OCI-M1 (cell line): ENCODE measurements at regions not wholly inside any gene's neighbourhood (a gene's known extent, or its start where the extent isn't known, plus 50 kb on each side); places are given as distances from the start of the nearest gene placed in this dataset.

ENCODE experiments used
- DNase-seq: peaks from one replicate; lab custom pipeline; 2025; lab: John Stamatoyannopoulos, UW

DNA sequence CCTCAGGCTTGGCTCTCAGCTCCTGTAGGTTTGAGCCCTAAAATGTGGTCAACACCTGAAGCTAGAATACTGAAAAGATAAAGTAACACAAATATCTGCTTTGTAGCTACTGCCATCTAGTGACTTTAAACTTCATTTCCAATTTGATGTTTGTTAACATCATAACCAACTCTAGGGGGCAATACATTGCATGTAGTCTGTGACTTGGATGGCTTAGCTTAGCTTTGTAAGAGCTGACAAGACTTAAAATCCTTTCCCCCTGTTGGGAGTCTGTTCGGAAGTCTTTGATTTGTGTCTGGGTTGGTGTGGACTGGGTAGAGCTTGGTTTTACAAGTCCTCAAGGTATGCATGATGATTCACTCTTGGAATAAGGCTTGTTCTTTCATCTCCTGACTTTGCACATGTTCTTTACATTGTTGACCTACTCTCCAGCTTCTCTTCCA, 51.7 kb downstream of the SCN11A start:
- peak; percentile 84 for DNase-seq

DNA sequence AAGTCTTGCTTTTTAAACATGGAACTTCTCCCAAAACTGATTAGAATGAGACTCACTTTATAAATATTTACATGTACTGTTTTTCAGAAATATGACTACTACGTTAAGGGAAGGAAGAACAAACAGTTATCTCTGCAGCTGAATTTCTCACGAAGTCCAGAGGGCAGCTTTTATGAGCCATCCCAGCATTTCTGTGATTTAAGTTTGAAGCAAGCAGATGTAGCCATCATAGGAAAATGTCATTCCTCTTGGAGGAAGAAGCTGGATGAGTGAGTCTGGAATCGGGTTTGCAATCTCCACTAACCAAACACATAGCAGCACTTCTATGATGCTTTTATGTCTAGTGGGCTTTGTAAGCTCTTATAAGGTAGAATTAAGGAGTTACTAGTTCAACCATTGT, 53.7 kb downstream of the SCN11A start:
- no peak for DNase-seq

DNA sequence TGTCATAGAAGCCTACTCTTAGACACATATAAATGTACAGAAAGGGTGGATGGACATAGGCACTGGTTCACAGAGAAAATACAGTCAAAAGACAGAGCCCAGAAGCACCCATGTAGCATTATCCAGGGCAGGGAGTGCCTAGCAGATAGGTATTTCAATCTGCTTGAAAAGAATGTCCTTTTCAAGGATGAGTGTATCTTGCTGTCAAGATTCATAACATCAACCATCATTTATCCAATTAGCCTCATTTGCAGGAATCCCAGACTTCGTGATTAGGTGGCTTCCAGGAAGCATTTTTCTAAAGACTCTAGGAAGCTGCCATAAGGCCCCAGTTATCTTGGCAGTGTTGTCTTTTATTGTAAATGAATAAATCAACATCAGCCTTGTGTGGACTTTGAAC, 55.6 kb downstream of the SCN11A start:
- no peak for DNase-seq

DNA sequence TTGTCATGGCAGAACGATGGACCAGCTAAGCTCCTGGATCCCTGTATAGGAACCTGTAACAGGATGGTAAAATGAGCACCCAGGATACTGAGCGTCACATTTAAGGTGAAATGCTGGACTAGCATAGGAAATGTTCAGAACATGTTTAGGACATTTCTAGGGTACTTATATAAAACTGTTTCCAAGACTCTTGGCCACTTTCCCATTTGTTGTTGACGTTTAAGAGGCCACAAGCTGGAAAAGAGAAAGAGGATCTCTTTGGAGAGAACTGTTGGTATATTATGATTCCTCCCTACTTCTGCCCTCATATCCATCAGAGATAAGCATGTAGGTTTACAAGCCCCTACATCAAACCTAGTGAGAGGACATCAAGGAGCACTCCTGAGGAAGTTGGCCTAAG, 57.5 kb downstream of the SCN11A start:
- DNase-seq: no peak

DNA sequence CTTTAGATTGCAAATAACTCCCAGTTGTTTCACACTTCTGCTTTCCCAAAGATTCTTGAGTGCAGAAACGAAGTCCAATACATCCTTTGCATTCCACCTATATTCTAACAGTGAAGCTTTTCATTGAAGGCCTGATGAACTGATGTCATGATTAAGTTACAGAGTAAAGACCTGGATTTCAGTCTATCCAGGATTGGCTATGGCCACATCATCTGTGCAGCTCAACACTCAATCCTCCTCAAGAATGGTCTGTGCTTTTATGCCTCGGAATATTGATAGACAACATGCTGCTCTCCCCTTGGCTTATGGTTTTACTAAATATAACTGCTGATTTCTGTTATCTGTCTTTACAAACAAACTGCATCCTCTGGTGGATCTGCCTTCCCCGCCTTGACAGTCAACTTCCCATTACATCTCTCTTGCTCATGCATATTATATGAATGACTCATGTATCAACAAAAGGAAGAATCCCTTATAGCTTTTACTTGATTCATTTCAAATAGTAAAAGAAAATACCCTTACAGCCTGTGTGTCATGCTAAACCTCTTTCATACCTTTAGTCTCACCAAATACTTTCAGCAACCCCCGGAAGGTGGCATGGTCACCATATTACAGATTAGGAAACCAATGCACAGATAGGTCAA, 59.5 kb downstream of the SCN11A start:
- peak; percentile 11 for DNase-seq

DNA sequence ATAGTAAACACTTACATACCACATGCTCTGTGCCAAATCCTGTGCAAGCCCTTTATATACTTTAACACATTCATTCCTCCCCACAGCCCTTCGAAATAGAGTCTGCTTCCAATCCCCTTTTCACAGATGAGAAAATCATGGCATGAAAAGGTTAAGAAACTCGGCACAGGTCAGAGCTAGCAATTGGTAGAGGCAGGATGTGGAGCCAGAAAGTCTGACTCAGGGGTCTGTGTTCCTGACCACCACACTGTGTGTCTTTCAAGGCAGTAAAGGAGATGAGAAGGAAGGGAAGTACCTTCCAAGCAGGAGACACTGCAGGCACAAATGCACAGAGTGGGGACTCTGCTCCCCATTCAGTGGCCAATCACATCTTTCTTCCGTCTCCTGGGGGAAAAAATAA, 61.1 kb downstream of the SCN11A start:
- DNase-seq: no peak

DNA sequence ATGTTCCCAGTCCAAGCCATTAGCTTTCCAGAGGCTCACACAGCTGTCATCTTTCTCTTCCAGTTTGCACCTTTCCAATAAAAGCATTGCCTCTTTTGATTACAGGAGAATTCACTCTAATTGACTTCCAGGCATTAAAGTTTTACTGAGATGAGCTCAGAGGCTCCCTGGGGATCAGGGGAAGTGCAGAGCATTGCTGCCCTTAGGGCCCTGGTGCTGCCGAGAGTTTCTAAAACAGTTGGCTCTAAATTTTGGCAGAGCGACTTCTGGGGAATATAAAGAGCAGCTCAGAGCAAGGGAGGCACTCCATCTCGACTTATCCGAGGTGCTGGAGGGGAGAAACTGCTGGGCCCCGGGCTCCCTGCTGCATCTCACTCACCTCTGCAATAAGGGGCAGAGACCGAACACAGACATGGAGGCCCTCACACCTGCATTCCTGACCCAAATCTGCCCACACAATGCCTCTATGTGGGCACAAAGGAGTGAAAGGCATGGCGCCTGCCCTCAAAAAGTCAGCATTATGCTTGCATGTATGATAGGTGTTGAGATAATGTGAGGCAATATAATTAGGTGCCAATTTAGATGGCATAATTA, 61.7 kb downstream of the SCN11A start:
- DNase-seq: no peak

DNA sequence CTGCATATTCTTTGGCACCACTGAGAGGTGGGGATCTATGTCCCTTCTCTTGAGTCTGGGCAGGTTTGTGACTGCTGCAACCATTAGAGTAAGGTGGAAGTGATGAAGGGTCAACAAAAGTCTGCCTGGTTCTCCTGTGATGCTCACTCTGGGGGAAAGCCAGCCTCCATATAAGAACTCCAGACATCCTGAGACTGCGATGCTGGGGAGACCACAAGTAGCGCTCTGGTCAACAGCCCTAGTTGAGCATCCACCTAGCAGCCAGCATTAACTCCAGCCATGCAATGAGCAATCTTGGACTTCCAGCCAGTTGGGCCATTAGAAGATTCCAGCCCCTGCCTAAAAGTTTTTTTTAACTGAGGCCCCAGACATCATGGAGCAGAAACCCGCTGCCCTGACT, 62.8 kb downstream of the SCN11A start:
- DNase-seq: no peak

DNA sequence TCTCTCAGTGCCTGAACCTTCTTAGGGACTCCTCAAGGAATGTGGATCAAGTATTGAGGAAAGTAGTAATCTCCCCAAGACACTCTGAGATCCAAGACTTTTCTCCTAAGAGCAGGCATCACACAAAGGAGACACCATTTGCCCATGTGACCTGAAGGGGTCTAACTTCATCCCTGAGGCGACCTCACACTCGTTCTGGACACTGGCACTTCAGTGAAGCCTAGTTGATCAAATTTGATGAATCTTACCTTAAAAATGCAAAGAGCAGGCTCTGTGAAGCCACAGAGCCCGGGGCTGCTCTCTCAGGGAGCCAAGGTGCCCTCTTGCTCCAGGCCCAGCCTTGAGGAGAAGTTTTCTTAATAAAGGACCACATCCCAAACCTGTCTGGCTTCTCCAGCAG, 64.3 kb downstream of the SCN11A start:
- no peak for DNase-seq

DNA sequence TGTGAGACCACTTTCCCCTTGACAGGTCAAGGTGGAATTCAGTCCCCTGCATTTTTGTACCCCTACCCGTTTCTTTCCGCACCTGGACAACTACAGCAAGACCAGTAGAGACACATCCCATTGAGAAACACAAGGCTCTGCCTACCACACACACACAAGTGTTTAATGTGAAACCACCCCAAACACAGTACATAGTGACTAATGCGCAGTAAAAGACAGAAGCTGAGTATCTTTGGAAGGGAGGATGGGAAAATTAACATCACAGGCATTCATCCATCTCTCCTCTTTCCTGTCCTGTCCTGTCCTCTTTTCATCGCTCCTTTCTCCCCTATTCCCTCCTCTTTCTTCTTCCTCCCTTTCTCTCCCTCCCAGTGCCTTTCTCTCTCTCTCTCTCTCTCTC, 64.8 kb downstream of the SCN11A start:
- DNase-seq: no peak

DNA sequence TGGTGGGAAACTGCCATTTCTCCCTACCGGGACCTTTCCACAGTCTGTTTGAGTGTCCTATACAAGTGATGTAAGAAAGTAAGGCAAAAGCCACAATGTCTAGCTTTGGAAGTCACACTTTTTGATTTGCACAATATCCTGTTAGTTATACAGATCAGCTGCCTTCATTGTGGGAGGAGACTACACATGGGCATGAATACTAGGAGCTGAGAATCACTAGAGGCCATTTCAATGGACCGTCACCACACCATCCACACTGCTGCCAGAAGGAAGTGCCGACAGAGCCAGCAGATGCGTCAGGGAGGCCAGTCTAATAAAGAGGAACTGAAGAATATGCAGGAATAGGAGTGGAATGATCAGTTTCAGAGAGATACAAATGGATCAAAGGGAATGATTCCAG, 65.8 kb downstream of the SCN11A start:
- no peak for DNase-seq

DNA sequence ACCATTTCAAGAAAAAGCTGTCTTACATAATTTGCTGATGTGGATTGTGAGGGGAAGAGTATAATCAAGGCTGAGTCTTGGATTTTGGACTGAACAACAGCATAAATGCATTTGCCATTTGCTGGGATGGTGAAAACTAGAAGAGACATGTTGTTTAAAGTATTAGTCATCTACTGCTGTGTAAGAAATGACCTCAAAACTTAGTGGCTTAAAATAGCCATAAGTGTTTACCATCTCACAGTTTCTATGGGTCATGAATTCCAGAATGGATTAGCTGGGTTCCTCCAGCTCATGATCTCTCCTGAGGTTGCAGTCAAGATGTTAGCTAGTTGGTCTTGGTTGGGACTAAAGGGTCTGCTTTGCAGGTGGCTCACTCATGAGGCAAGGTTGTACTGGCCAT, 66.2 kb downstream of the SCN11A start:
- DNase-seq: no peak

DNA sequence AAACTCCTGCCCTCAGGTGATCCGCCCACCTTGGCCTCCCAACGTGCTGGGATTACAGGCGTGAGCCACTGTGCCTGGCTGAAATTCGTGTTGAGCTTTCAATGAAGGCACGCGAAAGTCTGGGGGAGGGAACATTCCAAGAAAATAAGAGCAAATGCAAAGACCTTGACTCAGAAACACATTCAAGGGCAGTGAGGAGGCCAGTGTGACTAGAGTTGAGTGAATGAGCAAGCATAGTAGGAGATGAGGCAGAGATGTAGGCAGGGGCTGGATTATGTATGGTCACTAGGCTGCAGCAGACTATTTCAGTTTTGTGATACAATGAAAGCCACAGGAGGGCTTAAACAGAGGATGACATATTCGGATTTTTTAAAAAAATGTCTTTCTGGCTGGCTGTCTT, 67.0 kb downstream of the SCN11A start:
- no peak for DNase-seq

DNA sequence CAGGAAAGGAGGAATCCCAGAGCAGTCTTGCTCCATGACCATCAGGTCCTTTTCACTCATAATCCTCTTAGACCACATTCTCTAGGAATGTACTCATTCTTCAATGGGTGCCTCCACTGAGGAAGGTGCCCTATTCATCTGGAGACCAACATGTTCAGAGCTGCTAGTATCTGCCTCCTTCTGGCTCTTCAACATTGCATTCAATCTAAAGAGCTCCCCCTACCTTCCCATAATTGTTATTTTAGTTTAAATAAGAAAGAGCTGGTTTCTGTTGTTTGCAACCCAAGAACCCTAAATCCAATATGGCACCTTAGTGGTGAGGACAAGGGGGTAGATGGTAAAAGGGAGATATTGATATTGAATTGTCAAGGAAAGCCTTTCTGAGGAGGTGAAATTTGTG, 67.6 kb downstream of the SCN11A start:
- peak; percentile 11 for DNase-seq

DNA sequence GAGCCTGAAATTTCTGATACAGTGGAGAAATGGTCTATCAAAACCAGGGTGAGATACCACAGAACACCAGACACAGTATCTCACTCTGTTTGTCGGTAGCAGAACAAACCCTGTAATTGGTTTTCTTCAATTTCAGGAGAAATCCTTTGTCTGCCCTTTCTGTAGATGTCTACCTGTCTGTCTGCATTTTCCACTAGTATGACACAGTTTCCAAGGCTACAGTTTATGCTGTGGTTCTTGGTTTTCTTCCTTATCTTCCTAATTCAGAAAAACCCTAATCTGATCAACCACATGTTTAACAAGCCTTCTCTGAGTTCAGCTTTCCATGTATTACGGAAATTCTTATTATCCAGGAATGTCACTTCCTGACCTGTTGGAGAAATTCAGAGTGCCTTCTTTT, 70.8 kb downstream of the SCN11A start:
- DNase-seq: peak; percentile 49

DNA sequence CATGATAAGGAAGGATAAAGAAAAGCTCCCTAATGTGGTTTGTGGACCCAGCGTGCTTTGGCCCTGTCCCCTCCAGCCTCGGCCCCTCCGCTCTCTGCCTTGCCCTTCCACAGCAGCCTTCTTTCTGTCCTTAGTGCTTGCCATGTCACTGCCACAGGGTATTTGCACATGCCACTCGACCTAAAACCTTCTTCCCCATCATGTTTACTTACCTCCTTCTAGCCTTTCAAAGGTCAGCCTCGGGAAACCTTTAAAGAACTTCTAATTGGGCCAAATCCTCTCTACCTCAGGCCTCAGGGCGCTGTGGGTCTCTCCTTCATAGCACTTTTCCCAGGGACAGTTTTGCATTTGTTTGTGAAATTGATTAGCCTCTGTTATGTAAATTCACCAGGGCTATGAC, 73.0 kb downstream of the SCN11A start:
- no peak for DNase-seq

DNA sequence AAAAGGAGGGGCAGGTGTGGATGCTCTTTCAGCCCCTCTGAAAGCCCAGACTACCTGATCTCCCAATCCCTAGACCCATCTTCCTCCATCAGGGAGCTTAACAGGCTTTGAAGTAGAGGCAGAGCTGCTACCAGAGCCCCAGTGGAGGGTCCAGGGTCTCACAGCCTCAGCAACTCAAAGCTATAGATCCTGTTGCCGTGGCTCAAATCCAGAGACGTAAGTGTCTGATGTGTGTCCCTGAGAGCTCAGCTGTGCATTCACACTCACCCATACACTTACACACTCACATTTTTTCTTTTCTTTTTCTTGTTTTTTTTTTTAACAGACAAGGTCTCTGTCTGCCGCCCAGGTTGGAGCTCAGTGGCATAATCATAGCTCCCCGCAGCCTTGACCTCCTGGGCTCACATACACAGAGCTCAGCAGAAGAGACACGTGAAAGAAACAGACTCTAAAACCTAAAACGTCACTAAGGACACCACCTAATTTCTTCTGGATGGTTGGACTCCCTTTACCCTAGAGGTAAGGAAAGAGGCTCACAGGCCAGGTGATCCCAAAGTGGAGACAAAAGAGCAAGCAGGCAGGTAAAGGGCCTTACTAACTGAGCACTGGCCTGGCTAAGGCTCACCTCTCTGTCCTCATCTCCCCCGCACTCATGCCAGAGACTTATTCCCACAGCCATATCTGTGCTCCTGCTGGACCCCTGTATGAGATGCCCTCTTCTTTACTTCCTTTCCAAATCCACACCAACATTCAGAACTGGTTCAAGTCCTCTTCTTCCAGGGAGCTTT, 80.7 kb downstream of the SCN11A start:
- DNase-seq: no peak

DNA sequence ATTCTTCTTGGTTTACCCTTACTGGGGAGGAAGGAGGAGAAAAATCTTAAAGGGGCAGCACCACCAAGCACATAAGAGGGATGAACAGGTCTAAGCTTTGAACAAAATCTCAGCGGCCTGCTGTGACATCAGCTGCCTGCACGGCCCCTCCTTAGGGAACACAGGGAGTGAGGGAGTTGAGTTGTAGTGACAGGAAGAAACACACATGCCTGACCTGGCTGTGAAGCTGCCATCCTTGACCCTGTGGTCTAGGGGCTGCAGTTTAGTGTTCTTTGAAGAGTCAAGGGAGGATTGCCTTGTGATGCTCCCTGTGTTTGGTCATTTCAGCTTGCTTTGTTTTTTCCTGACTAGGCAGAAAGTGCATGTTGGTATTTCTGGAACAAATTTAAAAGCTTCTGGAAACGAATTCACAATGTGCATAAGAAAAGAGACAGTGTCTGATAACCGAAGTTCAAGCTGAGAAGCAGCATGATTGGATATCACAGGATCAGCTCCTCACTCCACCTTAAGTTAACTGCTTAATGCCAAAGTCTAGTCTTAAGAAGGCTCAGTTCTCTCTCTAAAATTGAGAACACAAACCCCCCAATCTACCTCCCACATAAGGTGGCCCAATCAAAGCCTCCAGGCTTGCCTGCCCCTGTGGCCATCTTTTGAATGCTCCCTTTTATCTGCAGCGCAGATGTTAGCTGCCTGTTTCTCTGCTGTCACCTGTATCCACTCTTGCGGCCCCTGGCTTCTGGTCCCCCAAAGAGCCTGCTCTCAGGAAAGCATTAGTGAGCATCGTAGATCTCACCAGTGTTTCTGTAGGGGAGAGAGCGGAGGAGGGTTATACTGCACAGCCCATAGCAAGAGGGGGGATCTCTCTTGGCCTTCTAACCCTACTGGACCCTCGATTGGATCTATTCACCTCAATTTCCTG, 82.2 kb downstream of the SCN11A start:
- DNase-seq: no peak

DNA sequence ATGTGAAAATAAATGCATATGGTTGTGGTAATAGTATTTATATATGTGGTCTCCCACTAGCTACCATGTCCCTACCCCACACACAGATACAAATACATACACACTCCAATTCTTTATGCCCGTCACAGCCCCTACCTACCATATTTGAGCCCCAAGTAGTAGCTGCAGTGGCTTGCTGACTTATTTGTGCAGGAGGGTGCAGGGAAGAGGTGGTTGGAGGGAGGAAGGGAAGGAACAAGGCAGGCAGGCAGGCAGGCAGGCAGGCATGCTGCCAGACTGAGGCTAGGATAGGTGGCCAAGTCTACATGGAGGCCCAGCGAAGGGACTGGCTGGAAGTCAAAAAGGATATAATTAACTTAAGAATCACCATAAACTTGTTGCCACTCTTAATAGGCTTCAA, 82.9 kb downstream of the SCN11A start:
- no peak for DNase-seq

DNA sequence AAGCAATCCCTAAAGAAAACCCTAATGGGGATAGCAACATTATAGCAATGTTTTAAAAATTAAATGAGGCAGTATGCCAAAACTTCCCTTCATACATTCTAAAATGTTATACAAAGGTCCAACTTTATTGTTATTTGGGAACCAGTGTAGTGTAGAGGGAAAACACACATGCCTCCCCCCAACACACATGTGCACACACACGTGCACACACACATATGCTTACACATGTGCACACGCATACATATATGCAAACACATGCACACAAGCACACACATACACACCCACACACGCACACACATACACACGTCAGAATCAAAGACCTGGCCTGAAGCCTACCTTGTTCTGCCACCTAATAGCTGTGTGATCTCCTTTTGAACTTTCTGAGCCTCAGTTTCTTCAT, 83.3 kb downstream of the SCN11A start:
- no peak for DNase-seq

DNA sequence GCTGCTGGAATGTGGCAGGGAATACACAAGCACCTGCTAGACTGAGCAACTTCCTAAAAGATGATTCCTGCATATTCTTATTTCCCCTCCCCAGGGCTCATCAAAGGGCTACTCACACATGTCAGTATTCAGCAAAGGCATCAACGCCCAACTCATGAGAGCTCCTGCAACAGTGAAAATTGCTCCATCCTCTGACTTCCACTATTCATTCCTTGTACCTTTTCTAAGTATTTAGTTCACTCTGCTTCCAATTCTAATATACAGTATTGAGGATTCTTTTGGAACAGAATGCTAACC, 84.1 kb downstream of the SCN11A start:
- DNase-seq: no peak

DNA sequence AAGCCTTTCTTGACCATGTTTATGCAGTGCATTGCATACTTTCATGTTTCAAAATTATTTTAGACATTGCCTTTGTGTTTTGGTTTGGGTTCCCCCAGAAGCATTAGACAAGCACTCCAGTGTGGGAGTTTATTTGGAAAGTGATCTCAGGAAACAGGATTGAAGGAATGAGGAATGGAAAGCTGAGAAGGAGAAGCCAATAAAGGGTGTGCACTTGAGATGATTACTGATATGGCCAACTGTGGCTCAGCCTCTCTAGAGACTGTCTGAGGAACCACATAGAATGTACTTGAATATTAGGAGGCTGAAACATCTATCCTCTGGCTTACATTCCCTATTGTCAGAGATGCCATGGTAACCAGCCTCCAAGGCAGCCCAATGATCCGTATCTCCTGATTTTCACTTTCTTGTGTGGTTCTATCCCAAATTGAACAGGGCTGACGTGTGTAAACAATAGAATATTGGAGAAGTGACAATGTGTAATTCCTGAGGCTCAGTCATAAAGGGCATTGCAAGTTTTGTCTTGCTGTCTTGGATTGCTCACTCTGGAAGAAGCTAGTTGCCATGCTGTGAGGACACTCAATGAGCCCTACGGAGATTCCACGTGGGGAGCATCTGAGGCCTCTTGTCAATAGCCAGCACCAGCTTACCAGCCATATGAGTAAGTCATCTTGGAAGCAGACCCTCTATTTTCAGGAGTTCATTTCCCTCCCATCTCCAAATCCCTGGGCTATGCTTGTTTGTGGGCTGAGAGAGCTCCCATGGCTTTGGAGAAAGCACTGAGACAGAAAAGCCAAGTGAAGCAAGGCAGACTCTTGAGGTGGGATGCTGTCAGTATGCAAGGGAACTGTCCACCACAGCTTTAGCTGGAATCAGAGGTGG, 84.7 kb downstream of the SCN11A start:
- no peak for DNase-seq
